ENCODE measurements at regions not wholly inside any gene's neighbourhood (a gene's known extent, or its start where the extent isn't known, plus 50 kb on each side); places are given as distances from the start of the nearest gene placed in this dataset.

DNA sequence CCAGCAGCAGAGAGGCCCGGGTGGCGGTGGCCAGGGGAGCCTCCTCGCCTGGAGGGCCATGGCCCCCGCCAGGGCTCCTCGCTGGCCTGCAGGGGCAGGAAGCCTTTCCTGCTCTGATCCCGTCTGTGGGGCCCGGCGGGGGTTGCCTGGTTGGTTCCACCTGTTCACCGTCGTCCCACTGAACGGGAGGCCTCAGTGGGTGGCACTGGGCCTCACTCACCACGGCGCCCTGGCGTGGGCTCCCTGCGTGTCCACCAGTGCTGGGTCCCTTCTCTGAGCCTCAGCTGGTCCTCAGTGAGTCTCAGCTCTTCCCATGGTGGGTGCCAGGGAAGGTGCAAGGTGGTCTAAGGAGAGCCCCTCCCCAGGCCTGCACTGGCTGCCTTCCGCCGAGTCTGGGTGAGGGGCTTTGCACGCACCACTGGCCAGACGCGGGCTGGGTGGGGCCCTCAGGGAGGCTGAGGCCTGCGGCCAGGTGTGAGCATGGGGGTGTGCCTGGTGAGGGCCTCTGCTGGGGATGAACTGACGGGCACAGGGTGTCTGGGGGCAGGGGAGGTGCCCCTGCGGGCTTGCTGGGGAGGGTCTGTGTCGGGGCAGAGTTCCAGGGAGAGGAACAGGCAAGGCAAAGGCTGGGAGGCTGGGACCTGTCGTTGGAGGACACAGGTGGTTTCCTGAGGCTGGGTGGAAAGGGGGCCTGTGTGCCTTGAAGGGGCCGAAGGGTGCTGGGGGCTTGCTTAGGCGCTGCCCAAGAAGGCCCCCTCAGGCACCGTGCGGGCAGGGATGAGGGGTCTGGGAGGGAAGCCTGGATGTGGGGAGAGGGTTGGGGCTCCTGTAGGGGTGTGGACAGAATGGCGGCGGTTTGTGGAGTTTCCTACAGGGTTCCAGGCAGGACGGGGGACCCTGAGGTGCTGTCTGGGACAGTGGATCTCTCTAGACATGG is 339.8 kb downstream of the TMEM121 start:
- CTCF ChIA-PET = no interaction called here
- POLR2A ChIA-PET (ENCODE audit: low non-redundant PET) = no interaction called here
- no peak overlapping the region for H3K27ac ChIP-seq
- no peak for DNase-seq (ENCODE audit: low spot score)
- TF ChIP-seq, protein P1, sequence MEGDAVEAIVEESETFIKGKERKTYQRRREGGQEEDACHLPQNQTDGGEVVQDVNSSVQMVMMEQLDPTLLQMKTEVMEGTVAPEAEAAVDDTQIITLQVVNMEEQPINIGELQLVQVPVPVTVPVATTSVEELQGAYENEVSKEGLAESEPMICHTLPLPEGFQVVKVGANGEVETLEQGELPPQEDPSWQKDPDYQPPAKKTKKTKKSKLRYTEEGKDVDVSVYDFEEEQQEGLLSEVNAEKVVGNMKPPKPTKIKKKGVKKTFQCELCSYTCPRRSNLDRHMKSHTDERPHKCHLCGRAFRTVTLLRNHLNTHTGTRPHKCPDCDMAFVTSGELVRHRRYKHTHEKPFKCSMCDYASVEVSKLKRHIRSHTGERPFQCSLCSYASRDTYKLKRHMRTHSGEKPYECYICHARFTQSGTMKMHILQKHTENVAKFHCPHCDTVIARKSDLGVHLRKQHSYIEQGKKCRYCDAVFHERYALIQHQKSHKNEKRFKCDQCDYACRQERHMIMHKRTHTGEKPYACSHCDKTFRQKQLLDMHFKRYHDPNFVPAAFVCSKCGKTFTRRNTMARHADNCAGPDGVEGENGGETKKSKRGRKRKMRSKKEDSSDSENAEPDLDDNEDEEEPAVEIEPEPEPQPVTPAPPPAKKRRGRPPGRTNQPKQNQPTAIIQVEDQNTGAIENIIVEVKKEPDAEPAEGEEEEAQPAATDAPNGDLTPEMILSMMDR (conservative IDR thresholded peaks at IDR 0.05; ENCODE audit: low read depth) = no peak

DNA sequence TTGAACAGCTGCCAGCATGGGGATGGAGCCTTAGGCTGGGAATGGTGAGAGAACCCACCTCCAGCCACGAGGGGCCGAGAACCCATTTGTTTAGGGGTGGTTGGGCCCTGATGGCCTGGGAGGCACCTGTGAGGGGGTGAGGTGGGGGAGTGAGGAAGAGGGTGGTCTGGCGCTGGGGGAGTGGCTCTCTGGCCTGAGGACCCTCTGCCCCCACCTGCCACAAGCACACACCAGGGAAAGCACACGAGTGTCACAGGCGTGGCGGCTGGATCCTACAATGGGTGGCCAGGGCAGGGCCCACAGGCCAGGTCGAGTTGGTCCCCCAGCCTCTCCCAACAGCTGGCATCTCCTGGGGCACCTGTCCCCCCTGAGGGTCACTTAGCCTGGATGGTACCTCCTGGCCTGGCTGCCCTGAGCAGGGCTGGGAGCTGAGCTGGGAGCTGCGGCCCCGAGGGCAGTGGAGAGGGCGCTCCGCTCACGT is 340.5 kb downstream of the TMEM121 start:
- CTCF ChIA-PET = no interaction called here
- H3K27ac ChIP-seq = no peak overlapping the region
- POLR2A ChIA-PET (ENCODE audit: low non-redundant PET) = no interaction called here

DNA sequence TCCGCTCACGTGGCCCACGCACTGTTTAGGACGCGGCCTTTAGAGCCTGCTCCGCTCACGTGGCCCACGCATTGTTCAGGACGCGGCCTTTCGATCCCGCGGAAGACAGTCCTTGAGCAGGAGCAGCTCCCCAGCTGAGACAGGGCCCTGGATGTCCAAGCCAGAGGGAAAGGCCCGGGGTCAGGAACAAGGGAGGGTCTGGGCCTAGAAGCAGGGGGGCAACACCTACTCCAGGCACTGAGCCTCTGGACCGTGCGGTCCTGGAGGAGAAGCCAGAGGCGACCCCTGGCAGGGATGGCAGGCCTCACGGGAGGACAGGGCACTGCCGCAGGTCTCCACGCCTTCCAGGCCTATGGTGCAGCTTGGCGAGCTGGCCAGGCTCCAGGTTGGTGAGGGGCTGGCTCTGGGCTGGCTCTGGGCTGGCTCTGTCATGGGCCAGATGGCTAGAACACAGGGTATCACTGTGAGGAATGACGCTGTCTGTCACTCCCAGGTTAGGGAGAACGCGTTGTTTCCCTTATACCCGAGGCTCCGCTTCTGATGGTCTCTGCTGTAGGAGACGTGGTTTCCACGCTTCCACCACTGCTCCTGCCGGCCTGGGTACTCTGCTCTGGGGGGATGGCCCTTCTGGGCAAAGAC is 341.7 kb downstream of the TMEM121 start:
- H3K27ac ChIP-seq = no peak overlapping the region
- POLR2A ChIA-PET (ENCODE audit: low non-redundant PET) = no interaction called here
- CTCF ChIA-PET = interaction anchor here (0.6 kb wide), 1 partner anchor 16 kb away, joined by 3 read pairs; no protein-coding TSS in a partner anchor
- DNase-seq (ENCODE audit: low spot score) = no peak
- TF ChIP-seq, protein P1 (conservative IDR thresholded peaks at IDR 0.05; ENCODE audit: low read depth) = no peak

More for the DNA sequence above, 340.5 kb downstream of the TMEM121 start:
- DNase-seq (ENCODE audit: low spot score) = no peak
- TF ChIP-seq, protein P1 (conservative IDR thresholded peaks at IDR 0.05; ENCODE audit: low read depth) = no peak

DNA sequence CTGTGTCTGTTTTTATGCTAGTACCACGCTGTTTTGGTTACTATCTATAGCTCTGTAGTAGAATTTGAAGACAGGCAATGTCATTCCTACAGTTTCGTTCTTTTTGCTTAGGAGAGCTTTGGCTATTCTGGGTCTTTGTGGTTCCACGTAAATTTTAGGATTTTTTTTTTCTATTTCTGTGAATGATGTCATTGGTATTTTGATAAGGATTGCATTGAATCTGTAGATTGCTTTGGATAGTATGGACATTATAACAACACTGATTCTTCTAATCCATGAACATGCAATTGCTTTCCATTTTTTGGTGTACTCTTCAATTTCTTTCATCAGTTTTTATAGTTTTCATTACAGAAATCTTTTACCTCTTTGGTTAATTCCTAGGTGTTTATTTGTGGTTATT is 345.2 kb downstream of the TMEM121 start:
- TF ChIP-seq, protein P1 (conservative IDR thresholded peaks at IDR 0.05; ENCODE audit: low read depth) = no peak
- ChIA-PET CTCF (no interaction called here), POLR2A (ENCODE audit: low non-redundant PET) (no interaction called here)
- DNase-seq (ENCODE audit: low spot score) = no peak
- H3K27ac ChIP-seq = no peak overlapping the region

DNA sequence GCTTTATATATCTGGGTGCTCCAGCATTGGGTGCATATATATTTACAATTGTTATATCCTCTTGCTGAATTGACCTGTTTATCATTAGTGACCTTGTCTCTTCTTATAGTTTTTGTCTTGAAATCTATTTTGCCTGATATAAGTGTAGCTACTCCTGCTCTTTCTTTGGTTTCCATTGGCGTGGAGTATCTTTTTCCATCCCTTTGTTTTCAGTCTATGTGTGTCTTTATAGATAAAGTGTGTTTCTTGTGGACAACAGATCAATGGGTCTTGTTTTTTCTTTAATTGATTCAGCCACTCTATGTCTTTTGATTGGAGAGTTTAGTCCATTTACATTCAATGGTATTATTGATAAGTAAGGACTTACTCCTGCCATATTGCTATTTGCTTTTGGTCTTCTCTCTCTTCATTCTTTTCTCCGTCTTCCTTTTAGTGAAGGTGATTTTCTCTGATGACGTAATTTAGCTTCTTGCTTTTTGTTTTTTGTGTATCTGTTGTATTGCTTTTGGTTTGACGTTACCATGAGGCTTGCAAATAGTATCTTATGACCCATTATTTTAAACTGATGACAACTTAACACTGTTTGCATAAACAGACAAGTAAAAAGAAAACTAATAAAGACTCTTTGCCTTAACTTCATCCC is 347.6 kb downstream of the TMEM121 start:
- TF ChIP-seq, protein P1 (conservative IDR thresholded peaks at IDR 0.05; ENCODE audit: low read depth) = no peak
- CTCF ChIA-PET = no interaction called here

DNA sequence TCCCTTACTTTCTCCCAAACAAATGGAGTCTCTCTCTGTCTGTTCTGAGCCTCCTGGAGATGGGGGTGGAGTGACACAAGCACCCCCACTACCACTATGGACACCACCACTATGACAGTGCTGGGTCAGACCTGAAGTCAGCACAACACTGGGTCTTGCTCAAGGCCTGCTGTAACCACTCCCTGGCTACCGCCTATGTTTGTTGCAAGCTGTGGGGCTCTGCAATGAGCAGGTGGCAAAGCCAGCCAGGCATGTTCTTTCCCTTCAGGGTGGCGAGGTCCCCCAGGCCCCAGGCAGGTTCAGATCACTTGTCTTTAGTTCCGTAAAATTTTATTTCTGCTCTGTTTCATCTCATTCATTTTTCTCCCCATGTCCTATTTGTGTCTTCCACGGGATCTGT is 349.8 kb downstream of the TMEM121 start:
- TF ChIP-seq, protein P1 (conservative IDR thresholded peaks at IDR 0.05; ENCODE audit: low read depth) = no peak
- H3K27ac ChIP-seq = no peak overlapping the region
- CTCF ChIA-PET = no interaction called here
- POLR2A ChIA-PET (ENCODE audit: low non-redundant PET) = no interaction called here
- no peak for DNase-seq (ENCODE audit: low spot score)

More for the DNA sequence above, 347.6 kb downstream of the TMEM121 start:
- no peak for DNase-seq (ENCODE audit: low spot score)
- POLR2A ChIA-PET (ENCODE audit: low non-redundant PET) = no interaction called here
- no peak overlapping the region for H3K27ac ChIP-seq
